IMR-90 (cell line): ENCODE measurements at regions not wholly inside any gene's neighbourhood (a gene's known extent, or its start where the extent isn't known, plus 50 kb on each side); places are given as distances from the start of the nearest gene placed in this dataset.

ENCODE experiments used
- BHLHE40 ChIP-seq: fragments of 150-350 bp; IDR thresholded peaks from 2 replicates; pipeline ENCODE4 v1.6.1; 2016; ENCODE audit warnings: mild to moderate bottlenecking, low read depth, low read length
- CEBPB ChIP-seq: IDR thresholded peaks from 2 replicates; pipeline ENCODE4 v1.6.1; 2012; ENCODE audit warnings: low read depth, low read length, improper control_type of control experiment
- CTCF ChIP-seq: conservative IDR thresholded peaks from 2 replicates; pipeline ENCODE4 v1.5.1; 2012; ENCODE audit warnings: mild to moderate bottlenecking, low read depth, low read length, improper control_type of control experiment
- FOS ChIP-seq: fragments of 150-350 bp; IDR thresholded peaks from 2 replicates; pipeline ENCODE4 v1.6.1; 2016; ENCODE audit warnings: low read depth, low read length
- MAFK ChIP-seq: IDR thresholded peaks from 2 replicates; pipeline ENCODE4 v1.6.1; 2012; ENCODE audit warnings: low read depth, low read length, improper control_type of control experiment
- MAZ ChIP-seq: IDR thresholded peaks from 2 replicates; pipeline ENCODE4 v1.6.1; 2012; ENCODE audit warnings: low read depth, mild to moderate bottlenecking, low read length, improper control_type of control experiment, moderate library complexity, borderline replicate concordance
- MXI1 ChIP-seq: IDR thresholded peaks from 2 replicates; pipeline ENCODE4 v1.6.1; 2012; ENCODE audit warnings: low read depth, mild to moderate bottlenecking, low read length, moderate library complexity, borderline replicate concordance
- POLR2A ChIP-seq: IDR thresholded peaks from 2 replicates; pipeline ENCODE4 v1.6.1; 2012; ENCODE audit warnings: mild to moderate bottlenecking, low read depth, low read length
- RAD21 ChIP-seq: IDR thresholded peaks from 2 replicates; pipeline ENCODE4 v1.6.1; 2012; ENCODE audit warnings: low read length, improper control_type of control experiment
- USF2 ChIP-seq: fragments of 150-350 bp; IDR thresholded peaks from 2 replicates; pipeline ENCODE4 v1.6.1; 2017; ENCODE audit warnings: mild to moderate bottlenecking, antibody characterized with exemption, low read length, low read depth
- TF ChIP-seq, protein P1 (sequence below): fragments of 150-350 bp; IDR thresholded peaks from 2 replicates; pipeline ENCODE4 v1.6.1; 2016; ENCODE audit warnings: low read depth, mild to moderate bottlenecking, low read length, moderate library complexity, borderline replicate concordance

DNA sequence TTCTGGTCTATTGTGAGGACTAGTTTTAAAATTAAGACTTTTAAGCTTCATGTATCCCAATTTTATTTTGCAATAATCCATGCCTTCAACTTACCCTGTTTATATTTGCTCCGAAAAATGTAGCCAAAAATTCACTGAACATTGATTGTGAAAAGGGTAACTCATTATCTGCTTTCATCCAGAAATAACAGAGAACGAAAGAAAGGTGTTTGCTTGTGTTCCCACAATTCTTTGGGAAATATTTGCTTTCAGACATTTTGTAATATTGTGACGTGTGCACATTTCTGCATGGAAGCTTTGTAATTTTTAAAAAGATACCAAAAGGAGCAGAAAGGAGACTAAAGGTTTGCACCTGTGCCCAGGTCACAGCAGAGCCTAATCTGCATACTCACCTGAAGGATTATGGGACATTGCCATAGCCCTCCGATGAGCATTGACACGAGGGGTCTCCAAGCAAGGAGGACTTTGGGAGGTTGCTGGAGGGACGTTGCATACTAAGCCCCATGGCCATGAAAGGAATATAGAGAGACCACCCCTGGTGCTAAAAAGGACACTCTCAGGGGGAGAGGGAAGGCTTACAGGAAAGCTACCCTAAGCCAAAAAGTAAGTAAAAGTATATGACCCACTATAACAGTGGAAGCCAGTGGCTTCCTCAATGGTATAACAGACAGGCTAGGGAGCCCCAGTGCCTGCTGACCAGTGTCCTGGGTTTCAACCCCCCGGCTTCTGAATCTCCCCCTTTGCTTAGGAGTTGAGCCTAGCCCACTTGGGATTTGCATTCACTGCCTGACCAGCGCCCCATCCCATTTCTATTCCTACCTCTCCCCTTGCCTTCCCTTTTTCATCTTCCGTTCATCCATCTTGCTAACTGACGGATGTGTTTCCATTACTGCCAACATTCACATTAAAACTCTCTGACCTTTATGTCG is 148.6 kb upstream of the ZC3H12A start:
- TF ChIP-seq POLR2A (no peak), CTCF (no peak), BHLHE40 (no peak), FOS (no peak), CEBPB (no peak), MAFK (no peak), MXI1 (no peak), MAZ (no peak), RAD21 (no peak), USF2 (no peak)
- TF ChIP-seq, protein P1, sequence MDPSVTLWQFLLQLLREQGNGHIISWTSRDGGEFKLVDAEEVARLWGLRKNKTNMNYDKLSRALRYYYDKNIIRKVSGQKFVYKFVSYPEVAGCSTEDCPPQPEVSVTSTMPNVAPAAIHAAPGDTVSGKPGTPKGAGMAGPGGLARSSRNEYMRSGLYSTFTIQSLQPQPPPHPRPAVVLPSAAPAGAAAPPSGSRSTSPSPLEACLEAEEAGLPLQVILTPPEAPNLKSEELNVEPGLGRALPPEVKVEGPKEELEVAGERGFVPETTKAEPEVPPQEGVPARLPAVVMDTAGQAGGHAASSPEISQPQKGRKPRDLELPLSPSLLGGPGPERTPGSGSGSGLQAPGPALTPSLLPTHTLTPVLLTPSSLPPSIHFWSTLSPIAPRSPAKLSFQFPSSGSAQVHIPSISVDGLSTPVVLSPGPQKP: no peak
